ENCODE measurements at regions not wholly inside any gene's neighbourhood (a gene's known extent, or its start where the extent isn't known, plus 50 kb on each side); places are given as distances from the start of the nearest gene placed in this dataset.
A peak's percentile ranks its signal among the peaks of the same experiment; 100 is the strongest.

GRCh38 chr6:106767271-106767670, 137.9 kb downstream of the QRSL1 start:
- DNase-seq, result no peak

DNA sequence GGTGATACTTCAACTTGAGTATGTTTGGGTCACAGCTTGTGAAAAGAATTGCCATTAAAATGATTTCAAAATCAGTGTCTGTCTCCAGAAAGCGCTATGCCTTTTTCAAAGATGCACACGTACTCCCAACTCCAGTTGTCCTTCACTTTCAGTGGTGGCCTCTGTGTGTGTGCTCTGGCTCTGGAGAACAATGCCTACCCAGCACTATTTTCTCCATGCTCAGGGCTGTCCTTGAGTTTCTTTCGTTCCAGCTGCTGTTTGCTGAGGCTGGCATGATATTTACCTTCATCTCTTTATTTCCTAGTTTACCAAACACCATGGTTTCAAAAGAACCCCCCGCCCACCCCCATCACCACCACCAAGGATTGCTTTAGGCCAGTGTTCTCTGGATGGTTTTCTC, 136.8 kb downstream of the QRSL1 start:
- DNase-seq, result no peak

DNA sequence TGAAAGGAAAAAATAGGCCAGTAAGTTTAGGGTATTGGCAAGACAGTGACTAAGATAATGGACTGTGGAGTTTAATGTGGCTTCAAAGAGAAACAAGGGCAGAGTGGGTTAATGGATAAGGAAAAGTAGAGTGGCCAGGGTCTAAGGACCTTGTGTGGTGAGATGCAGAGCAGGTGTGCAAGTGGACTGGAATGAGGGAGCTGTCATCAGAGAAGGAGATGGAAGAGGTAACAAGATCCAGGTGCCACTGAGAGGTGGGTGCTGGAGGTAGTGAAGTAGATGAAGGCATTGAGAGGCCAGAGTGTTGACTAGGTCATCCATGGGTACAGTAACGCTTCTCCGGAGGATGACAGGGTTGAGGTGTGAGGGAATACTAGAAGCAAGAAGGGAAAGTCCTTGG, 136.1 kb downstream of the QRSL1 start:
- DNase-seq, result no peak

DNA sequence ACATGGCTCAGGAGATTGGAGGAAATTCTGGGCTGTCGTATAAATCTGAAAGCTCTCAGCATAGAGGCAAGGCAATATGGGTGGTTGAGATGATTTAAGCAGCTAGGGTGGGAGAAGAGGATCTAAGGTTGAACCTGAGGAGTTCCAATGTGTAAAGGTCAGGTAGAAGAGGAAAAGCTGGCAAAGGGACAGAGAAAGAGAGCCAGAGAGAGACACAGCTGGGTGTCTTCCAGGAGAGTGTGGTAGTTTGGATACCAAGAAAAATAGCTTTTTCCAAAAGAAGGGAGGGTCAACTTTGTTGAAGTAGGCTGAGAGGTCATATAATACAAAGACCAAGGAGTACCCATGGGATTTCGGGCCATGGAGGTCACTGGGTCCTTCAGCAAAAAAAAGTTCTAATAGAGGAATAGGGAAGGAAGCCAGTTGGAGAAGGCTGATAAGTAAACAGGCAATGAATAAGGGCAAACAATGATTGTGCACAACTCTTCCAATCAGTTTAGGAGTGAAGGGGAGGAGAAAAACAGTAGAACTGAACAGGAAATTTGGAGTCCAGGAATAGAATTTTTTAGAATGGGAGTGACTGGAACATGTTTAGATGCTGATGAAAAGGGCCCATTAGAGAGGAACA, 135.1 kb downstream of the QRSL1 start:
- no peak for DNase-seq

- DNase-seq, result no peak
These were observed 134.0 kb downstream of the QRSL1 start for GRCh38 chr6:106763361-106763760.

DNA sequence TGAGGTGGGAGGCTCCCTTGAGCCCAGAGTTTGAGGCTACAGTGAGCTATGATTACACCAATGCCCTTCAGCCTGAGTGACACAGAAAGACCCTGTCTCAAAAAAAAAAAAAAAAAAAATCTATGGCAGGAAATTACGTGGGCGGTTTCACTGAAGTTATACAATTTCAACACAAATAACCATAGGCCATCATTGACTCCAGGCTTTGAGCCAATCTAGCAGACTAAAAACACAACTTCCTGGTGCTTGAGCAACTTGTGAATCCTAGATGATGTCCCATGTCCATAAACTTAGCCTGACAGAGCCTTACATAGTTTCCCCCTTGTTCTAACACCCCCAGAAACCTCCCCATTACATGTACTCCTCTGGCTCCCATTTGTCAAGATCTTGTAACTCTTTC, 131.8 kb downstream of the QRSL1 start:
- DNase-seq, result no peak

DNA sequence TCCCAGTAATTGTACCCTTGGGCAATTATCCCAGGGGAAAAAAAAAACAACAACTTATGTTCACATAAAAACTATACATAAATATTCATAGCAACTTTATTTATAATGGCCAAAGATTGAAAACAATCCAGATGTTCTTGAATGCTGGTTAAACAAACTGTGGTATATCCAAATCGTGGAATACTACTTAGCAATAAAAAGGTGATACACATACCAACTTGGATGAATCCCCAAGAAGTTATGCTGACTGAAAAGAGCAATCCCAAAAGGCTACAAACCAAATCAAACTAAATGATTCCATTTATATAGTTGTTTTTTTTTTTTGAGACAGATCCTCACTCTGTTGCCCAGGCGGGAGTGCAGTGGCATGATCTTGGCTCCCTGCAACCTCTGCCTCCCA, 129.7 kb downstream of the QRSL1 start:
- no peak for DNase-seq

DNA sequence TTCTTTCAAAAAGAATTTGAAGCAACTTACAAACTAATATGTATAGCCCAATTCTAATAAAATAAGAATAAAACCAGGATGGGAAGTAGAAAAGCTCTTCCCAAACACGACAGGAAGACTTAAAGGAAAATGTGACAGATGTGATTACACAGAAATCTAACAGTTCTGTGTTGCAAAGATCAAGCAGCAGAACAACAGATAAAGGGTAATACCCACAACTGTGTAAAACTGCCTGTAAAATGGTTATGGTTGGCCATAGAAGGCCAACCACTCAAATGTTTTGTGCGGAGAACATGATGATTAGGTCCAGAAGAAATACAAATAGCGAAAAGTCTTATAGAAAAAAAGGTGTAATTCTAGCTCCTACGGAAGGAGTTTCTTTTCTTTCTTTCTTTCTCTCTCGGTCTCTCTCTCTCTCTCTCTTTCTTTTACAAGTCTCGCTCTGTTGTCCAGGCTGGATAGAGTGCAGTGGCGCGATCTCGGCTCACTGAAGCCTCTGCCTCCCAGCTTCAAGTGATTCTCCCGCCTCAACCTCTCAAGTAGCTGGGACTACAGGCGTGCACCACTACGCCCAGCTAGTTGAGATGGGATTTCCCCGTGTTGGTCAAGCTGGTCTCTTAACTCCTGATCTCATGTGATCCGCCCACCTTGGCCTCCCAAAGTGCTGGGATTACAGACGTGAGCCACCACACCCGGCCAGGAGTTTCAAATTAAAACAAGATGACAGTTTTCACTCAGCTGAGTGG, 128.5 kb downstream of the QRSL1 start:
- DNase-seq, result no peak

DNA sequence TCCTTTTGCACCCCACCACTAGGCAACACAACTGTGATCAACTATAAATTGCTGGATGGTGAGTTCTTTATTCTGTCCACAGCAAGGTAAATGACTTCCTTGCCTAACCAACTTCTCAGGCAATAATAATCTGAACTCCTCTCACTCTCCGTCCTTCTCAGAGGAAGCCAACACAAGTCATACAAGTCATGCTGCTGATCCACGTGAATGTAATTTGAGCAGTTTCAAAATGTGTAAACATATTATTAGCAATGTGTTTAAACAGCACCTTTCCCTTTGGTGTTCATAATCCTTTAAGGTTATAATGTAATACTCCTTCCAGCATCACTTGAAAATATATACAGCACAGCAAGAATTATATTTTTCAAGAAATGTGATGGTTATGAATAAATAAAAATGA, 127.9 kb downstream of the QRSL1 start:
- no peak for DNase-seq

- no peak for DNase-seq
These were observed 124.8 kb downstream of the QRSL1 start for GRCh38 chr6:106754215-106754614.

- no peak for DNase-seq
These were observed 123.3 kb downstream of the QRSL1 start for GRCh38 chr6:106752641-106753040.

GRCh38 chr6:106751501-106752252, 122.3 kb downstream of the QRSL1 start:
- DNase-seq, result no peak

DNA sequence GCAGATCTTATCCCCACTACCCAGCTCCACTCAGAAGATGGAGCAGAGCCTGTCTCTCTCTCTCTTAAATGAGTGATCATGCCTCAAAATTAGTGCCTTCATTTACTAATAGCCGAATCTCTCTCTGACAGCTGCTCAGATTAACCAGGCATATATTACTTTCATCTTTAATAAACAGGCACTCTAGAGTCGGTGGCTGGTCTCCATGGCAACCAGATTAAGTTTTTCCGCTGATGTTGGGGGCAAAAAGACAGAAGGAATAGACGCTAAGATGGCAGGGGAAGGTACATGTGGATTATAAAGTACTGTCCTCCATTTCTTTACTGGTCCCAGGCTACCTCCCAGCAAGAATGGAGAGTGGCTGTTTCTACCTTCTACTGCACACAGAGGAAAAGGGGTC, 121.6 kb downstream of the QRSL1 start:
- no peak for DNase-seq

- DNase-seq, result no peak
These were observed 121.0 kb downstream of the QRSL1 start for GRCh38 chr6:106750142-106750918.

DNA sequence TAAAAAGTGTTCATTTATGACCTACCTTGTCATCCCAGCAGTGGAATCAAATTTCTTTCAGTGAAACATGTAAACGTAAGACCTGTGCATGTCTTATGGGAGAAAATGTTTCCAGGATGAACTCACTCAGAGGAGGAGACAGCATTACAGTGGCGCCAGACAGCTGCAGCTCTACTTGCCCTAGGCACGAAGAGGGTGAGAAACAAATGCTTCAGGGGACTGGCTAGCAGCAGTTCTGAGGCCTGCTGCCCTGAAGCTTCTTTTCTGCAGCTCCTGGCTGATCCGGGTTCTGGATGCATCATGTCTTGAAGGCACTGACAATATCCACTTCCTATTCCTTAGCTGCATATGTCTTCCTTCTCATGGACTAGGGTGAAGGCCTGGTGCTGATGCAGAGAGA, 120.2 kb downstream of the QRSL1 start:
- no peak for DNase-seq

GRCh38 chr6:106748547-106749207, 119.3 kb downstream of the QRSL1 start:
- no peak for DNase-seq

GRCh38 chr6:106747139-106747538, 117.8 kb downstream of the QRSL1 start:
- no peak for DNase-seq

DNA sequence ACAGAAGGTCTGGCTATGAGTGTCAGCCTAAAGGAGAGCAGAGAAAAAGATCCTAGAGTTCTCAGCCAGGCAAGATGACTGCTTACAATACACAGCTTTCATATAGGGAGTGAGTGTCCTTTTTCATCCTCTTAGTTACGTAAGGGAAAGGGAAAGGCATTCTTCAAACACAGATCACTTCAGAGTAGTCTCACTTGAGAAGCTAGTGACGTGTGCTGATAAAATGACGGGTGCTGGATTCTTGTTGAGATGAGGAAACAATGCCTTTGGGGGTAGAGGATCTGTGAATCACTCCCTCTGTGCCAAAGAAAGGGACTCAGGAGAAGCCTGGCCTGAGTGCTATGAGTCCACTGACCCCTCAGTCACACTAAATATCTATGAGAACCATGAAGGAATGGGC, 117.3 kb downstream of the QRSL1 start:
- DNase-seq, result no peak

GRCh38 chr6:106745824-106746582, 116.6 kb downstream of the QRSL1 start:
- no peak for DNase-seq

DNA sequence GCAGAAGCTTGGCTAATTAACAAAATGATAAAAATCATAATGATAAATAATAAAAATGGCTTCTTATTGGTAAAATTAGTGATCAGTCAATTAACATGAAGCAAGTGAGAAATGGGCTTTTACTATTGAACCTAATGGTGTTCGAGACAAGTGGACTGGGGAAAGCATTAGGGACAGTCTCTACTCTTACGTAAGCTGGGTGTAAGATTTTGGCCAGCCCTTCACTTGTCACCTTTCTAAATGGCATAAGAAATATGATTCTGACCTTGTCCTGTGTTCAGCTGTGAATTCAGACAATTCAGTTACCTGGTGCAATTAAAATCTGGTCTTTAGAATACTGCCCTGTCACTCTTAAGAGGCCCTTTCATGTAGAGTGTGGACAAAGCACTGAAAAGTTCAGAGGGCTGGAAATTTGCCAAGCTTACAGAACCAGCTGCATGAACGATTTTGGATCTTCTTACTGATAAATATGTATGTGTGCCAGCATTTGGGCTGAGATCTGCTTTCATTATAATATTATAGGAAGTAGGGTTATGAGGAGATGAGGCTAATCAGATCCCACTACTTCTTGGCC, 115.9 kb downstream of the QRSL1 start:
- DNase-seq, result no peak

GRCh38 chr6:106744781-106745180, 115.4 kb downstream of the QRSL1 start:
- DNase-seq, result no peak

GRCh38 chr6:106744029-106744428, 114.7 kb downstream of the QRSL1 start:
- peak; percentile 59 for DNase-seq

All from hematopoietic multipotent progenitor cell treated with erythropoietin and hydrocortisone succinate and interleukin-3 and kit ligand, for 8 days (in vitro differentiated cells).